Loucy (cell line): ENCODE measurements at regions not wholly inside any gene's neighbourhood (a gene's known extent, or its start where the extent isn't known, plus 50 kb on each side); places are given as distances from the start of the nearest gene placed in this dataset.

Experiments used
- H2AFZ ChIP-seq: fragments of 200-600 bp; sonication (generic); 2 replicates; pipeline ENCODE4 v1.6.0; 2016; ENCODE audit warnings: antibody characterized with exemption, mild to moderate bottlenecking, low read length, moderate library complexity
- H3F3A ChIP-seq: fragments of 200-600 bp; 2 replicates; pipeline ENCODE4 v1.6.0; 2016; ENCODE audit warnings: antibody characterized with exemption, low read depth, mild to moderate bottlenecking
- H3K27me3 ChIP-seq: fragments of 200-600 bp; sonication (generic); 2 replicates; pipeline ENCODE4 v1.6.1; 2014; ENCODE audit warnings: low read length, mild to moderate bottlenecking; ENCODE audit not compliant: insufficient read depth, poor library complexity, severe bottlenecking
- H3K36me3 ChIP-seq: fragments of 200-600 bp; sonication (generic); 2 replicates; pipeline ENCODE4 v1.6.1; 2016; ENCODE audit warnings: low read length; ENCODE audit not compliant: insufficient read depth
- H3K4me1 ChIP-seq: fragments of 200-600 bp; sonication (generic); 2 replicates; pipeline ENCODE4 v1.5.1; 2014; ENCODE audit warnings: low read length, mild to moderate bottlenecking; ENCODE audit not compliant: insufficient read depth, poor library complexity, severe bottlenecking
- H3K4me2 ChIP-seq: fragments of 200-600 bp; sonication (generic); 2 replicates; pipeline ENCODE4 v1.6.0; 2014; ENCODE audit warnings: antibody characterized with exemption, low read length, low read depth, mild to moderate bottlenecking; ENCODE audit not compliant: poor library complexity, severe bottlenecking
- H3K4me3 ChIP-seq: fragments of 200-600 bp; sonication (generic); 2 replicates; pipeline ENCODE4 v1.5.1; 2014; ENCODE audit warnings: low read length, mild to moderate bottlenecking, mixed read lengths; ENCODE audit not compliant: poor library complexity, severe bottlenecking
- H3K79me2 ChIP-seq: fragments of 200-600 bp; sonication (generic); 2 replicates; pipeline ENCODE4 v1.6.1; 2014; ENCODE audit warnings: low read length; ENCODE audit not compliant: insufficient read depth
- H3K9ac ChIP-seq: fragments of 200-600 bp; sonication (generic); 2 replicates; pipeline ENCODE4 v1.6.0; 2014; ENCODE audit warnings: mild to moderate bottlenecking, low read depth, low read length, moderate library complexity; ENCODE audit not compliant: poor library complexity, severe bottlenecking
- H3K9me2 ChIP-seq: fragments of 200-600 bp; sonication (generic); replicated peaks from 2 replicates; pipeline ENCODE4 v1.6.1; 2016; ENCODE audit warnings: low read depth, low read length, mixed read lengths
- H3K9me3 ChIP-seq: fragments of 200-600 bp; sonication (generic); 2 replicates; pipeline ENCODE4 v1.6.1; 2014; ENCODE audit warnings: mild to moderate bottlenecking, antibody characterized with exemption, low read length, low read depth; ENCODE audit not compliant: insufficient read depth
- H4K20me1 ChIP-seq: fragments of 200-600 bp; sonication (generic); 2 replicates; pipeline ENCODE4 v1.6.0; 2014; ENCODE audit warnings: antibody characterized with exemption, low read length, mild to moderate bottlenecking; ENCODE audit not compliant: insufficient read depth, poor library complexity, severe bottlenecking
- EZH2phosphoT487 ChIP-seq: fragments of 200-600 bp; IDR thresholded peaks from 2 replicates; pipeline ENCODE4 v1.6.1; 2018; ENCODE audit warnings: antibody characterized with exemption, mild to moderate bottlenecking, moderate library complexity, borderline replicate concordance
- TF ChIP-seq, protein P1 (sequence below): fragments of 200-600 bp; sonication (generic); conservative IDR thresholded peaks from 2 replicates; pipeline ENCODE4 v1.5.1; 2014; ENCODE audit warnings: mild to moderate bottlenecking, antibody characterized with exemption, low read length

GRCh38 chr1:102262994-102263393 is 266.3 kb upstream of the OLFM3 start:
- peaks cover 4% of the 10 kb centered on the region for H3K4me1 ChIP-seq
- H3K4me3 ChIP-seq, result peak overlapping the region; percentile 63
- peaks cover 5% of the 10 kb centered on the region; the same call in 1 of the 2 replicates for H3K9me2 ChIP-seq
- H3K4me2 ChIP-seq, result peak overlapping the region; percentile 58
- no peaks in the 10 kb centered on the region for H3K36me3 ChIP-seq
- TF ChIP-seq, protein P1, sequence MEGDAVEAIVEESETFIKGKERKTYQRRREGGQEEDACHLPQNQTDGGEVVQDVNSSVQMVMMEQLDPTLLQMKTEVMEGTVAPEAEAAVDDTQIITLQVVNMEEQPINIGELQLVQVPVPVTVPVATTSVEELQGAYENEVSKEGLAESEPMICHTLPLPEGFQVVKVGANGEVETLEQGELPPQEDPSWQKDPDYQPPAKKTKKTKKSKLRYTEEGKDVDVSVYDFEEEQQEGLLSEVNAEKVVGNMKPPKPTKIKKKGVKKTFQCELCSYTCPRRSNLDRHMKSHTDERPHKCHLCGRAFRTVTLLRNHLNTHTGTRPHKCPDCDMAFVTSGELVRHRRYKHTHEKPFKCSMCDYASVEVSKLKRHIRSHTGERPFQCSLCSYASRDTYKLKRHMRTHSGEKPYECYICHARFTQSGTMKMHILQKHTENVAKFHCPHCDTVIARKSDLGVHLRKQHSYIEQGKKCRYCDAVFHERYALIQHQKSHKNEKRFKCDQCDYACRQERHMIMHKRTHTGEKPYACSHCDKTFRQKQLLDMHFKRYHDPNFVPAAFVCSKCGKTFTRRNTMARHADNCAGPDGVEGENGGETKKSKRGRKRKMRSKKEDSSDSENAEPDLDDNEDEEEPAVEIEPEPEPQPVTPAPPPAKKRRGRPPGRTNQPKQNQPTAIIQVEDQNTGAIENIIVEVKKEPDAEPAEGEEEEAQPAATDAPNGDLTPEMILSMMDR, result no peak
- TF ChIP-seq EZH2phosphoT487, result no peak
- no peaks in the 10 kb centered on the region for H3K79me2 ChIP-seq
- H3K9me3 ChIP-seq, result no peaks in the 10 kb centered on the region
- H2AFZ ChIP-seq, result peak overlapping the region; percentile 92
- H3K27me3 ChIP-seq, result no peaks in the 10 kb centered on the region
- no peak overlapping the region for H3K9ac ChIP-seq
- no peaks in the 10 kb centered on the region for H4K20me1 ChIP-seq
- no peaks in the 10 kb centered on the region for H3F3A ChIP-seq

DNA sequence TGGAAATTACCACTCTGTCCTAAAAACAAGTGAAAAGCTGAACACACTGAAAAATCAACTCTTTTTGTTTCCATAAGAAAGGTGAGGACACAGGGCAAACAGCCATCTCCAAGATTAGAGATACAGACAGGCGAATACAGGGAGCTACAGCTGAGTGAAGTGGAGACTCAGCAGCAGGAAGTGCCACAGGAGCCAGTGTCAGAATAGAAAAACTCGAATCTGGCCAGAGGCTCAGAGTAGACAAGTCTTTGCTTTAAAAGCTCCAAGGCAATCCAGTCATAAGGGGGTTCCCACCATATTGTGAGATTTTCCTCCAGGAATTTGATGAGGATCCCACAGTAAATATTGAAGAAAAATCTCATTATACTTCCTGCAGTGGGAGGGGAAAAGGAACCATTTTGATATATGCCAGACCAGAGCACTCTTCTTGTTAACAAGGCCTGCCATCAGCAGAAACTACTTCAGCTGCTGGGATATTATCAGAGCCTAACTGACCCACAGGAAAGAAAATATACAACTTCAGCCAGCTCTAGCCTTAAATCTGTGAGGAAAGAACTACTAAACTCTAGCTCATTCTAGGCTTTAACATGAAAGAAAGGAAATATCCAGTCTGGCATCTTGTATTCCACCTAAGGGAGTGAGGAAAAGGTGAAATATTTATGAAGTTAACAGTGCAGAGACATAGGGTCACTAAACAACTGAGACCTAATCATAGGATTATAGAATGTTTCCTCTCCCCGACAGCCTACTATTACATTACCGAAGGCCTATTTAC is 256.2 kb upstream of the OLFM3 start:
- Histone ChIP-seq H3K4me2 (no peak overlapping the region), H3K9me2 (no peaks in the 10 kb centered on the region), H3F3A (no peaks in the 10 kb centered on the region), H3K36me3 (no peaks in the 10 kb centered on the region), H3K79me2 (no peaks in the 10 kb centered on the region), H3K4me3 (no peak overlapping the region), H2AFZ (no peak overlapping the region), H3K27me3 (no peaks in the 10 kb centered on the region), H3K4me1 (no peaks in the 10 kb centered on the region), H3K9ac (no peak overlapping the region), H3K9me3 (no peaks in the 10 kb centered on the region), H4K20me1 (no peaks in the 10 kb centered on the region)
- TF ChIP-seq, protein P1, result no peak
- TF ChIP-seq EZH2phosphoT487, result no peak

DNA sequence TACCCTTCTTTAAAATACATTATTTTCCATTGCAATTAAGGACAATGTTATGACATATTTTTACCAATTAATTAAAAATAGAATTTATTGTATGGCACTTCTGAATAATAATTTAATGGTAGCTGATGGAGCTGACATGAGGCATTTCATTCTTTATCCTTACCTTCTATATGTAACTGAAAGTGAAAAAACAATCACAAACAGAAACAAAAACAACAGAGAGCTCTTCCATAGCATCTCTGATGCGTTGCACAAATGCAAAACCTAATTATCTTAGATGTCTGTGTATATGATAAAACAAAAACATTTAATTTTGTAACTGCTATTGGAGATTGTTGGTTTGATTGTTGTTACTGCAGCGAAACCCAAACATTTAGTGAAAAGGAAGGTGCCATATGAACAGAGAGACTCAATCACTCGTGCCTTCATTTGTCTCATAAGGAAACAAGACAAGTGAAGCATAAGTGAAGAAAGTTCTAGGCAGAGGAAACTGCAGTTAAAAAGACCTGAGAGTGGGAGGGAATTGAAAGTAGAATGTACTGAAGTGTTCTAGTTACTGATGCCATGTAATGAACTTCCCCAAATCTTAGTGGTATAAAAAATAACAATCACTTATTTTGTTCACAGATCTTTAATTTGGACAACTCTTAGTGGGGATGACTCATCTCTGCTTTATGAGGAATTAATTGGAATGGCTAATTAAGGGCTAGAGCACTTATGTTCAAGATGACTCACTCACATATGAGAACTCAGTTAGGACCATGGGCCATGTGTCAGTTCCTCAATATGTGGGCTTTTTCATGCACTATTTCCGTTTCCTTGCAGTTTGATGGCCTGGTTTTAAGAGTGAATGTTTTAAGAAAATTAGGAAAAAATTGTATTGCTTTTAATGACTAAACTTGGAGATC is 245.0 kb upstream of the OLFM3 start:
- Histone ChIP-seq H3K9me3 (no peaks in the 10 kb centered on the region), H4K20me1 (no peaks in the 10 kb centered on the region), H3K4me3 (no peak overlapping the region), H2AFZ (no peak overlapping the region), H3K4me1 (no peaks in the 10 kb centered on the region), H3K27me3 (no peaks in the 10 kb centered on the region), H3K36me3 (no peaks in the 10 kb centered on the region), H3K4me2 (no peak overlapping the region), H3K79me2 (no peaks in the 10 kb centered on the region), H3K9me2 (no peaks in the 10 kb centered on the region), H3F3A (no peaks in the 10 kb centered on the region), H3K9ac (no peak overlapping the region)
- TF ChIP-seq, protein P1, result no peak
- TF ChIP-seq EZH2phosphoT487, result no peak
